Endothelial cell of umbilical vein (primary cell): ENCODE measurements at regions not wholly inside any gene's neighbourhood (a gene's known extent, or its start where the extent isn't known, plus 50 kb on each side); places are given as distances from the start of the nearest gene placed in this dataset.

Source experiments
- BruUV-seq: library from RNA; stranded (reverse); fragments of 400-500 nt; replicated peaks from 2 replicates; lab custom pipeline; 2021; lab: Mats Ljungman, UMichigan
- CTCF ChIA-PET: fragments of 300-600, 350-600 bp; sonication (Branson Sonifier 250); formaldehyde crosslinking; loops from one replicate; lab custom pipeline; 2021; ENCODE audit warnings: antibody characterized with exemption, inconsistent platforms; lab: Charles Lee
- POLR2A ChIA-PET: fragments of 300-600, 350-600 bp; sonication (Branson Sonifier 250); formaldehyde crosslinking; loops from one replicate; lab custom pipeline; 2021; ENCODE audit warnings: antibody characterized with exemption, inconsistent platforms; lab: Charles Lee
- DNase-seq: peaks from one replicate; pipeline ENCODE4 v3.0.0-alpha.2; 2011; ENCODE audit warnings: low read depth, low spot score
- FAIRE-seq: peaks from 2 replicates; lab custom pipeline; 2011; peaks lifted over from hg19 to GRCh38; lab: Jason Lieb, UNC
- H2AFZ ChIP-seq: 2 replicates; pipeline ENCODE4 v1.6.0; 2012; ENCODE audit warnings: low read depth, low read length, control low read depth, inconsistent platforms
- H3K27ac ChIP-seq: 2 replicates; pipeline ENCODE4 v1.5.1; 2011; ENCODE audit warnings: low read depth, mild to moderate bottlenecking, control low read depth, low read length, moderate library complexity; ENCODE audit not compliant: insufficient read depth
- H3K27me3 ChIP-seq, 2 experiments: 2 replicates each; pipeline versions ENCODE4 v1.6.0 to v1.6.1; 2011; ENCODE audit warnings: low read length in 2 of 2, mixed read lengths in 1 of 2; ENCODE audit not compliant: control insufficient read depth in 2 of 2, insufficient read depth in 2 of 2
- H3K36me3 ChIP-seq, 2 experiments: 2 replicates in 1 of 2; 3 replicates in 1 of 2; pipeline ENCODE4 v1.5.1; 2011; ENCODE audit warnings: low read length in 2 of 2, mild to moderate bottlenecking in 1 of 2, moderate library complexity in 1 of 2; ENCODE audit not compliant: control insufficient read depth in 2 of 2, insufficient read depth in 2 of 2; ENCODE audit errors: extremely low read depth in 1 of 2
- H3K4me1 ChIP-seq: 3 replicates; pipeline ENCODE4 v1.5.1; 2011; ENCODE audit warnings: mild to moderate bottlenecking, low read length; ENCODE audit not compliant: control insufficient read depth, insufficient read depth; ENCODE audit errors: extremely low read depth
- H3K4me2 ChIP-seq: 2 replicates; pipeline ENCODE4 v1.6.1; 2011; ENCODE audit warnings: low read length, control low read depth, mixed read lengths; ENCODE audit not compliant: insufficient read depth
- H3K4me3 ChIP-seq, 3 experiments: fragments of 200-600 bp in 1 of 3; sonication (generic), shearing (Covaris generic) in 1 of 3; replicated peaks in 1 of 3; 2 replicates each; pipeline ENCODE4 v1.5.1; 2011 to 2016; ENCODE audit warnings: control low read depth in 3 of 3, low read length in 3 of 3, mild to moderate bottlenecking in 2 of 3, inconsistent platforms in 1 of 3, low read depth in 1 of 3, moderate library complexity in 1 of 3; ENCODE audit not compliant: insufficient read depth in 1 of 3
- H3K79me2 ChIP-seq: 2 replicates; pipeline ENCODE4 v1.6.0; 2012; ENCODE audit warnings: low read length, inconsistent platforms; ENCODE audit not compliant: control insufficient read depth, insufficient read depth
- H3K9ac ChIP-seq: replicated peaks from 2 replicates; pipeline ENCODE3; 2011; ENCODE audit warnings: low read length, control low read depth; ENCODE audit not compliant: insufficient read depth; ENCODE audit errors: extremely low read depth
- H3K9me1 ChIP-seq: replicated peaks from 3 replicates; pipeline ENCODE4 v1.6.0; 2011; ENCODE audit warnings: mild to moderate bottlenecking, low read length; ENCODE audit not compliant: control insufficient read depth, insufficient read depth; ENCODE audit errors: extremely low read depth
- H3K9me3 ChIP-seq: replicated peaks from 2 replicates; pipeline ENCODE4 v1.5.1; 2012; ENCODE audit warnings: low read length, inconsistent platforms; ENCODE audit not compliant: control insufficient read depth, insufficient read depth
- H4K20me1 ChIP-seq: replicated peaks from 2 replicates; pipeline ENCODE3; 2011; ENCODE audit warnings: mild to moderate bottlenecking, low read length; ENCODE audit not compliant: control insufficient read depth, insufficient read depth; ENCODE audit errors: extremely low read depth
- EZH2 ChIP-seq: IDR thresholded peaks from 2 replicates; pipeline ENCODE4 v1.6.1; 2012; ENCODE audit warnings: borderline replicate concordance, low read depth, mild to moderate bottlenecking, moderate library complexity, low read length, inconsistent platforms; ENCODE audit not compliant: severe bottlenecking
- FOS ChIP-seq: IDR thresholded peaks from 2 replicates; pipeline ENCODE4 v1.6.1; 2011; ENCODE audit warnings: mild to moderate bottlenecking, low read length, moderate library complexity, borderline replicate concordance; ENCODE audit not compliant: insufficient read depth
- GATA2 ChIP-seq: IDR thresholded peaks from 2 replicates; pipeline ENCODE4 v1.7.0; 2011; ENCODE audit warnings: low read depth, mild to moderate bottlenecking, moderate library complexity, mixed read lengths, low read length; ENCODE audit not compliant: insufficient read length, insufficient read depth
- JUN ChIP-seq: IDR thresholded peaks from 2 replicates; pipeline ENCODE4 v1.6.1; 2011; ENCODE audit warnings: borderline replicate concordance, low read depth; ENCODE audit not compliant: insufficient read length, insufficient read depth
- MYC ChIP-seq: IDR thresholded peaks from one replicate; pipeline ENCODE4 v1.6.1; 2011; ENCODE audit warnings: mild to moderate bottlenecking, low read depth, low read length
- POLR2A ChIP-seq: IDR thresholded peaks from 2 replicates; pipeline ENCODE4 v1.6.1; 2012; ENCODE audit warnings: low read depth, mild to moderate bottlenecking, control low read depth, low read length
- POLR2AphosphoS5 ChIP-seq: IDR thresholded peaks from 2 replicates; pipeline ENCODE4 v1.6.1; 2012; ENCODE audit warnings: low read depth, mild to moderate bottlenecking, control low read depth, low read length, moderate library complexity; ENCODE audit not compliant: insufficient read depth
- dilution Hi-C: fragments of 300-500 bp; cut with MboI; formaldehyde crosslinking; loops from one replicate; pipeline ENCODE4 v1.15.0; 2019; ENCODE audit warnings: low sequenced_read_pairs; ENCODE audit not compliant: extremely low pct_ligation_motif_present
- intact Hi-C: fragments of 100-400 bp; cut with micrococcal nuclease; formaldehyde crosslinking; loops from one replicate; pipeline ENCODE4 v1.10.0; 2022
- TF ChIP-seq, protein P1 (sequence below): IDR thresholded peaks from 2 replicates; pipeline ENCODE4 v1.6.1; 2011; ENCODE audit not compliant: insufficient read depth, insufficient read length
- TF ChIP-seq, protein P2 (sequence below), 2 donors: IDR thresholded peaks; 1 replicate in 1 of 2; 2 replicates in 1 of 2; pipeline ENCODE4 v1.5.1; 2011; ENCODE audit warnings: low read length in 2 of 2, mild to moderate bottlenecking in 2 of 2, moderate library complexity in 2 of 2, control low read depth in 1 of 2, inconsistent platforms in 1 of 2, low read depth in 1 of 2; ENCODE audit not compliant: insufficient read depth in 1 of 2; ENCODE audit errors: extremely low read depth in 1 of 2

DNA sequence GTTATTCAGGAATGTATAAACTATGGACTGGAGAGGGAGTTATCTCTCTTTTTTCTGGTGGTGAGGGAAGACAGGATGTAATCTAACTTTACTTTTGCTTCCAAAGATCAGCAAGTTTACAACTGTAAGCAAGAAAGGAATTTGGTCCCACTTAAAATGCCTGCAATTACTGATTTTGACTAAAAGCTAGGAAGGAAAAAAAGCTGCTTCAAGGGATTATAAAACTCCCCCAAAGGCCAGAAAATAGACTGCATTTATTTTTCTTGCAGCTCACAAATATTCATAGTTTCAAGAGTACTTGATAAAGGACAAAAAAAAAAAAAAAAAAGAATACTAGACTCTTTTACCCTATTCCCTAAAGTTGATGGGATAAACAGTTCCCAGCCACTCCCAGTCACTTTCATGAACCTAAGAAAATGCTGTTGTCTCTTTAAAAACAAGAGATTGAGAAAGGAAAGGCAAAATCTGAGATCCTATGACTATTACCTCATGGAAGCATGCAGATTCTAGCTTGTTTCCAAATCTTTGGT is 128.7 kb upstream of the BMP4 start:
- no peaks in the 10 kb centered on the region for H3K27me3 ChIP-seq
- ChIA-PET POLR2A (interaction anchor here (0.6 kb wide), 1 partner anchor 32 kb away, joined by 4 read pairs; no protein-coding TSS in a partner anchor), CTCF (interaction anchor here (0.9 to 1.3 kb wide), 3 partner anchors 11 to 244 kb away, joined by 3 to 4 read pairs (median 3); no protein-coding TSS in a partner anchor)
- intact Hi-C loops: no loop called here
- no peaks in the 10 kb centered on the region for H3K79me2 ChIP-seq
- DNase-seq (no peak), FAIRE-seq (no peak)
- no peaks in the 10 kb centered on the region for H4K20me1 ChIP-seq
- BruUV-seq: no TSS peak
- H3K4me2 ChIP-seq: no peak overlapping the region
- no peaks in the 10 kb centered on the region for H3K4me1 ChIP-seq
- no peak overlapping the region for H3K27ac ChIP-seq
- H3K4me3 ChIP-seq: no peak overlapping the region
- TF ChIP-seq EZH2: no peak
- TF ChIP-seq, protein P1, sequence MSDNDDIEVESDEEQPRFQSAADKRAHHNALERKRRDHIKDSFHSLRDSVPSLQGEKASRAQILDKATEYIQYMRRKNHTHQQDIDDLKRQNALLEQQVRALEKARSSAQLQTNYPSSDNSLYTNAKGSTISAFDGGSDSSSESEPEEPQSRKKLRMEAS: no peak
- no peak for TF ChIP-seq POLR2A
- TF ChIP-seq JUN: no peak
- no peak for TF ChIP-seq MYC
- no peak for TF ChIP-seq POLR2AphosphoS5
- TF ChIP-seq, protein P2, sequence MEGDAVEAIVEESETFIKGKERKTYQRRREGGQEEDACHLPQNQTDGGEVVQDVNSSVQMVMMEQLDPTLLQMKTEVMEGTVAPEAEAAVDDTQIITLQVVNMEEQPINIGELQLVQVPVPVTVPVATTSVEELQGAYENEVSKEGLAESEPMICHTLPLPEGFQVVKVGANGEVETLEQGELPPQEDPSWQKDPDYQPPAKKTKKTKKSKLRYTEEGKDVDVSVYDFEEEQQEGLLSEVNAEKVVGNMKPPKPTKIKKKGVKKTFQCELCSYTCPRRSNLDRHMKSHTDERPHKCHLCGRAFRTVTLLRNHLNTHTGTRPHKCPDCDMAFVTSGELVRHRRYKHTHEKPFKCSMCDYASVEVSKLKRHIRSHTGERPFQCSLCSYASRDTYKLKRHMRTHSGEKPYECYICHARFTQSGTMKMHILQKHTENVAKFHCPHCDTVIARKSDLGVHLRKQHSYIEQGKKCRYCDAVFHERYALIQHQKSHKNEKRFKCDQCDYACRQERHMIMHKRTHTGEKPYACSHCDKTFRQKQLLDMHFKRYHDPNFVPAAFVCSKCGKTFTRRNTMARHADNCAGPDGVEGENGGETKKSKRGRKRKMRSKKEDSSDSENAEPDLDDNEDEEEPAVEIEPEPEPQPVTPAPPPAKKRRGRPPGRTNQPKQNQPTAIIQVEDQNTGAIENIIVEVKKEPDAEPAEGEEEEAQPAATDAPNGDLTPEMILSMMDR (IDR thresholded peaks at IDR 0.05; ENCODE audit: extremely low read depth in 1 of 2, insufficient read depth in 1 of 2, low read depth in 1 of 2, low read length in 2 of 2): no peak
- no peak for TF ChIP-seq GATA2
- no peak for TF ChIP-seq FOS
- no peak overlapping the region for H2AFZ ChIP-seq
- no peaks in the 10 kb centered on the region for H3K9me3 ChIP-seq
- no peak overlapping the region for H3K9ac ChIP-seq
- H3K36me3 ChIP-seq: no peaks in the 10 kb centered on the region
- dilution Hi-C loops: no loop called here
- H3K9me1 ChIP-seq: no peaks in the 10 kb centered on the region
